IMR-90 (cell line): ENCODE measurements at regions not wholly inside any gene's neighbourhood (a gene's known extent, or its start where the extent isn't known, plus 50 kb on each side); places are given as distances from the start of the nearest gene placed in this dataset.

Experiments used
- CEBPB ChIP-seq: IDR thresholded peaks from 2 replicates; pipeline ENCODE4 v1.6.1; 2012; ENCODE audit warnings: low read depth, low read length, improper control_type of control experiment
- CTCF ChIP-seq: conservative IDR thresholded peaks from 2 replicates; pipeline ENCODE4 v1.5.1; 2012; ENCODE audit warnings: mild to moderate bottlenecking, low read depth, low read length, improper control_type of control experiment
- FOS ChIP-seq: fragments of 150-350 bp; IDR thresholded peaks from 2 replicates; pipeline ENCODE4 v1.6.1; 2016; ENCODE audit warnings: low read depth, low read length
- MAZ ChIP-seq: IDR thresholded peaks from 2 replicates; pipeline ENCODE4 v1.6.1; 2012; ENCODE audit warnings: low read depth, mild to moderate bottlenecking, low read length, improper control_type of control experiment, moderate library complexity, borderline replicate concordance
- POLR2A ChIP-seq: IDR thresholded peaks from 2 replicates; pipeline ENCODE4 v1.6.1; 2012; ENCODE audit warnings: mild to moderate bottlenecking, low read depth, low read length
- RAD21 ChIP-seq: IDR thresholded peaks from 2 replicates; pipeline ENCODE4 v1.6.1; 2012; ENCODE audit warnings: low read length, improper control_type of control experiment
- RFX5 ChIP-seq: IDR thresholded peaks from 2 replicates; pipeline ENCODE4 v1.8.0; 2012; ENCODE audit warnings: low read depth, mild to moderate bottlenecking, low read length, moderate library complexity
- USF2 ChIP-seq: fragments of 150-350 bp; IDR thresholded peaks from 2 replicates; pipeline ENCODE4 v1.6.1; 2017; ENCODE audit warnings: mild to moderate bottlenecking, antibody characterized with exemption, low read length, low read depth

- TF ChIP-seq CTCF (no peak), USF2 (no peak), RFX5 (no peak), FOS (no peak), MAZ (no peak), RAD21 (no peak), CEBPB (no peak), POLR2A (no peak)
Observed at GRCh38 chr4:108342325-108342970, 173.7 kb upstream of the LEF1 start.
